Sciatic nerve (tissue), 2 donors: ENCODE measurements at regions not wholly inside any gene's neighbourhood (a gene's known extent, or its start where the extent isn't known, plus 50 kb on each side); places are given as distances from the start of the nearest gene placed in this dataset.

Experiments
- ATAC-seq: fragments of 200-7000 bp; cut with Tn5 transposase; one replicate; pipeline ENCODE4 v1.9.1; 2020; ENCODE audit warnings: mild to moderate bottlenecking, moderate library complexity
- DNase-seq: peaks from one replicate; pipeline ENCODE4 v3.0.0-alpha.2; 2020; ENCODE audit warnings: low spot score
- intact Hi-C: fragments of 100-400 bp; cut with DNase I; formaldehyde crosslinking; loops from one replicate; pipeline ENCODE4 v1.14.2; 2022
- donor health status: DM: no; HTN: no; CAD: no.
- donor health status: DM: no; HTN: no; CAD: no.

DNA sequence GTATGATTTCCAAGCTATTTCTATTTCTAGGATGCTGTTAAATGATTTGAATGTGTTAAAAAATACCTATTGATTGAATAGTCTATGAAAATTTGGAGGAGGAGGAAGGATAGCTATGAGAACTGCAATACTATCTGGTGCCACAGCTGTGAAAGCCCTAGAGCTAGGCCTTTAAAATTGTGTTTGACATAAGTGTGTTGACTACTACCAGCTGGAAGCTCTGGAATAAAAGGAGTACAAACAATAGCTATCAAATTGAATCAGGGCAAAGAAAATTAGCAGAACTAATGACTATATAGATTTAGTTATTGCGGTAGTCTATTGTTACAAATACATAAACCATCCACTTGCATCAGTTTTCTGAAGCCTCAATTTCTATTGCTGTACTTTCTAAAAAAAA is 124.8 kb upstream of the CNTN5 start:
- intact Hi-C loops = no loop called here
- ATAC-seq (no peak), DNase-seq (no peak)

GRCh38 chr11:98940913-98941312 is 79.8 kb upstream of the CNTN5 start:
- intact Hi-C loops = no loop called here
- DNase-seq = no peak
- ATAC-seq = no peak

- no peak for DNase-seq
- intact Hi-C loops = no loop called here
- ATAC-seq = no peak
These were observed 76.3 kb upstream of the CNTN5 start for GRCh38 chr11:98944461-98944860.

- ATAC-seq (no peak), DNase-seq (no peak)
- intact Hi-C loops = no loop called here
These were observed 68.6 kb upstream of the CNTN5 start for GRCh38 chr11:98952107-98952506.

DNA sequence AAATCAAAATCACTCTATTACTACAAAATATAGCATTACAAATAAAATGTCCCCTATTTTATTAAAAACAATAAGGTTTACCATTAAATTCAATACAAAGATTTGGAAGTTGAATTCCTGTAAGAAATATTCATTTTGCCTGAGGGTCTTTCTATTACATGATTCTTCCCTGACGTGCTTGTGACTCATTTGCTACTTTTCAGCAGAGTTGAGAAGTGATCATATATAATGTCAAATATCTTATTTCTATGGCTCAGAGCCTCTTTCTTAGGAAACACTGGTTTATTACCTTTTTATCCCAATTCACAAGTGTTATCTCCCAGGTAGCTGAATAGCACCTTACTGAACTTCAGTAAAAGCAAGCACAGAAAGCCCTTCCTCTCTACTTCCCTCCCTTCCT is 65.2 kb upstream of the CNTN5 start:
- DNase-seq (no peak), ATAC-seq (no peak)

DNA sequence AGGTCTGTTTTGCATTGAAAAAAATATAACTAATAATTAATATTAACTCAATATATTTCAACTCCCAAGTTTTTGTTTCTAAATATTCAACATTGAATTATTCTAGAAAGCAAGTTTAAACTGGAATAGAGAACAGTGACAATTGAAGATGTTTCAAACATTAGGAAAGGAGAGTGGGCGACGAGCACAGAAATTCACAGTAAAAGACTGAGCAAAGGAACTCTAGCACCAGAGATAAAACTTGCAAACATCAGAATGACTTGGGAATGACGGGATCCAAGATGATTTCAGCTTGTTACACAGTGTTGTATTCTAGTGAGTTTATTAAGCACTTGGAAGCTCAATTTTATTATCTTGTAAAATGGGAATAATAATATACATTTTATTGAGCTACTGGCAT is 56.6 kb upstream of the CNTN5 start:
- no peak for ATAC-seq
- DNase-seq = no peak
- intact Hi-C loops = no loop called here

More for the DNA sequence above, 65.2 kb upstream of the CNTN5 start:
- intact Hi-C loops = no loop called here

GRCh38 chr11:98965358-98965757 is 55.4 kb upstream of the CNTN5 start:
- intact Hi-C loops = no loop called here
- no peak for ATAC-seq
- no peak for DNase-seq

DNA sequence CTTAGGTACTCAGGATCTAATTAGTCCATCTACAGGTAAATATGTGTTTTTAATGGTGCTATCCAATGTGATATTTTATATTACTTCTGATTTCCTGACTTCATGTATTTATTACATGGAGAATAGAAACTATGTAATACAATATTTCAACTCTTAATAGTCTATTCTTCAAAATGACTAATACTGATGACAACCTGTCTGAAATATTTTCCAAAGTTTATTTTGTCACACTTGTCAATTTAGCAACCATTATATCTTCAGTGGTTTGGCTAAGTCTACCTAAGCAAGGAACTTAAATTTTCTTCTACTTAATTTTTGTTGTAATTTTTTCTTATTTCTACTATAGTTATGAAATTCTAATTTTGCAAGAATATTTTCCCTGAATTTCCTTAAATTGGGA is 55.0 kb upstream of the CNTN5 start:
- no peak for DNase-seq
- ATAC-seq = no peak
- intact Hi-C loops = no loop called here

DNA sequence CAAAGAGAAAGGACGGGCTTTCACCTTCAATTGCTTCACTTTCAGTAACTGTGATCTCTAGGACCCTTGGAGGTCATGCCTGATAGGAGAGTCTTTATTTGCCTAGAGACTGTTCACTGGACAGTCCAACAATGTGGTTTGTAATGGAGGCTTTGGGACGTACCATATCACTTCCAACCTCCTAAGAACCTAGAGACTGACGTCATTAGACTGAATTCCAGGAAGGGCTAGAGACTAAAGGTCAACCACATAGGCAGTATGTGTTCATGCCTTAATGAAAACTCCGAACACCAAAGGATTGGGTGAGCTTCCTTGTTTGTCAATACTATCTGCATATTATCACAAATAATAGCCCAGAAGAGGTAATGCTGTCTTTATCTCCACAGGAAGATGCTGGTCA is 53.7 kb upstream of the CNTN5 start:
- ATAC-seq (no peak), DNase-seq (no peak)
- intact Hi-C loops = no loop called here
